Mesothelial cell of epicardium (in vitro differentiated cells): ENCODE measurements at regions not wholly inside any gene's neighbourhood (a gene's known extent, or its start where the extent isn't known, plus 50 kb on each side); places are given as distances from the start of the nearest gene placed in this dataset.

ENCODE experiments used
- DNase-seq, 2 experiments: peaks; one replicate each; pipeline ENCODE4 v3.0.0; 2021; ENCODE audit warnings: low spot score in 2 of 2; ENCODE audit not compliant: unreplicated experiment in 2 of 2
- H3K27ac Mint-ChIP-seq: 2 replicates; pipeline ENCODE4 v1.8.0; 2021; ENCODE audit warnings: mixed read lengths
- H3K27me3 Mint-ChIP-seq: 2 replicates; pipeline ENCODE4 v1.8.0; 2021; ENCODE audit warnings: low read depth, mixed read lengths
- H3K36me3 Mint-ChIP-seq: 2 replicates; pipeline ENCODE4 v1.8.0; 2021; ENCODE audit warnings: mixed read lengths
- H3K4me1 Mint-ChIP-seq: 2 replicates; pipeline ENCODE4 v1.8.0; 2021; ENCODE audit warnings: mixed read lengths
- H3K4me3 Mint-ChIP-seq: 2 replicates; pipeline ENCODE4 v1.8.0; 2021; ENCODE audit warnings: mild to moderate bottlenecking, moderate library complexity, mixed read lengths
- H3K9me3 Mint-ChIP-seq: 2 replicates; pipeline ENCODE4 v1.8.0; 2021; ENCODE audit warnings: mixed read lengths
- TF ChIP-seq, protein P1 (sequence below): fragments of 200-600 bp; sonication (generic); IDR thresholded peaks from one replicate; pipeline ENCODE4 v1.5.0; 2021; ENCODE audit warnings: antibody characterized with exemption; ENCODE audit not compliant: unreplicated experiment

DNA sequence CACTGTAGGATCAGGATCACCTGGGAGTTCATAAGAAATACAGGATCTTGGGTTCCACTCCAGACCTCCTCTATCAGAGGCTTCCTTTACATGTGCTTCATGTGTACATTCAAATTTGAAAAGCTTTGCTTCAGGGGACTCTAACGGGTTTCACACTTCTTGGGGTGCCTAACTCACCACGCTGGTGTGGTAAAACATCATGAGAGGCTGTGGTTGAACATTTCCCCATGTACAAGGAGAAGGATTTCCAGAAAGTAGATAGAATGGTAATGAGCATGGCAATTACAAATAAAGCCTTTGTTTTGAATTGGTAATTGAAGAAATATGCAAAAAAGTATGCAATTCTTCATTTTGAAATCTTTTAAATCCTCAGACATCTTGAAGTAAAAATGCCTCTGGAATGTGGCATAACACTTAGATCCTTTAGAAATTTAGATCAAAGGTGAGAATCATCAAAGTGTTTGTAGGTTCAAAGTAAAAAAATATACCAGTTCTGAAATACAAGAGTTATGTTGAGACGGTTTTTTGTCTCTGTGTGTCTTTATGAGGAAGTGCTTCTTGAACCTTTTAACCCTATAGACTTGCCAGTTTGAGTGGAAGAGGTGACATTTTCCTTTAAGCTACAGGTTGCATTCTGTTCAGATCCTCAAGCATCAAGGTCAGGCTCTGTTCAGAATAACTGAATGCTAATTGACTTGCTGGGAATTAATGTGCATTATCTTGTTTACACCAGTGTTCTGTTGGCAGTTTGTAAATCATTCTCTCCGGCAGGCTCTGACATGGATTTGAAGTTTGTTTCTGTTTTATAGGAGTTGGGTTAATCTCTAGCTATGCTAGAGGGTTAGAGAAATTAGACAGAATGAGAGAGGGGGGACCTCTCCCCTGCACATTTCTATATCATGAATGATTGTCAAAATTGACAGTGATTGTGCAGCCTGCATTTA, 415.3 kb downstream of the MAN2A1 start:
- Mint-ChIP-seq H3K9me3 (no peaks in the 10 kb centered on the region), H3K4me1 (peaks cover 29% of the 10 kb centered on the region), H3K27ac (no peak overlapping the region), H3K4me3 (no peak overlapping the region), H3K27me3 (peaks cover 17% of the 10 kb centered on the region), H3K36me3 (no peaks in the 10 kb centered on the region)
- TF ChIP-seq, protein P1, sequence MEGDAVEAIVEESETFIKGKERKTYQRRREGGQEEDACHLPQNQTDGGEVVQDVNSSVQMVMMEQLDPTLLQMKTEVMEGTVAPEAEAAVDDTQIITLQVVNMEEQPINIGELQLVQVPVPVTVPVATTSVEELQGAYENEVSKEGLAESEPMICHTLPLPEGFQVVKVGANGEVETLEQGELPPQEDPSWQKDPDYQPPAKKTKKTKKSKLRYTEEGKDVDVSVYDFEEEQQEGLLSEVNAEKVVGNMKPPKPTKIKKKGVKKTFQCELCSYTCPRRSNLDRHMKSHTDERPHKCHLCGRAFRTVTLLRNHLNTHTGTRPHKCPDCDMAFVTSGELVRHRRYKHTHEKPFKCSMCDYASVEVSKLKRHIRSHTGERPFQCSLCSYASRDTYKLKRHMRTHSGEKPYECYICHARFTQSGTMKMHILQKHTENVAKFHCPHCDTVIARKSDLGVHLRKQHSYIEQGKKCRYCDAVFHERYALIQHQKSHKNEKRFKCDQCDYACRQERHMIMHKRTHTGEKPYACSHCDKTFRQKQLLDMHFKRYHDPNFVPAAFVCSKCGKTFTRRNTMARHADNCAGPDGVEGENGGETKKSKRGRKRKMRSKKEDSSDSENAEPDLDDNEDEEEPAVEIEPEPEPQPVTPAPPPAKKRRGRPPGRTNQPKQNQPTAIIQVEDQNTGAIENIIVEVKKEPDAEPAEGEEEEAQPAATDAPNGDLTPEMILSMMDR, result no peak
- no peak for DNase-seq

DNA sequence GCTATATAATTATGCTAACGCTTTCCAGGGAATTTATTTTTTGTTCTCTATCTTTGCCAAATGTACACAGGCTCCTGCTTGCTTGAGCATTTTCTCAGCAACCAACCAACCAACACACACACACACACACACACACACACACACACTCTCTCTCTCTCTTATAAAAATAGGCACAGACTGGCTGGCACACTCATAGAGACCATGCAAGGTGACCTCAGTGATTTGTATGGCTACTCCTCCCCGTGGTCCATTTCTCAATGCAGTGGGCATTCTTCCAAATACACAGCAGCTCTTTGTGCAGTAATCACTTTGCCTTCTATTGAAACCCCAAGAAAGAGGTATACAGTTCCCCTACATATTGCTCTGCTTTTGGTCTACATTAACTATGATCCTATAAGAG, 416.0 kb downstream of the MAN2A1 start:
- H3K4me1 Mint-ChIP-seq, result peaks cover 29% of the 10 kb centered on the region

DNA sequence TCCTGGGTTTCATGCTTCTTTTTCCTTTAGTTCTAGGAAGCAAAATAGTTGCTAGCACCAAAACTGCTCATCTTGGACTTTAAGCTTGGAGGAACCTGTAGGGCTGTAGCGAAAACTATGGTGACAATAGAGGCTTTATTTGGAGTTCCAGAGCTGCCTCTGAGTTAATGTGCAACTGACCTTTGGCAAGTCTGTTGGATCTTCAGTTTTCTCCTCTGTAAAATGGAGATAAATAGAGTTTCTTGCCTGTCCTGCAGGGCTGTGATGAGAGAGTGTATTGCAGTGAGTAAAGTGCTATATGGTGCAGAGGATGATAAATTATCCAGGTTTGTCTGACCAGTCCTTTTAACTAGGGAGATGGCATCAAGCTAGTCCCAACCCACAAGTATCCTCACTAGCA, 417.0 kb downstream of the MAN2A1 start:
- peaks cover 29% of the 10 kb centered on the region for H3K4me1 Mint-ChIP-seq
- no peaks in the 10 kb centered on the region for H3K36me3 Mint-ChIP-seq
- H3K4me3 Mint-ChIP-seq, result no peak overlapping the region
- H3K27me3 Mint-ChIP-seq, result peaks cover 17% of the 10 kb centered on the region
- no peak for DNase-seq
- no peaks in the 10 kb centered on the region for H3K9me3 Mint-ChIP-seq
- TF ChIP-seq, protein P1, result no peak
- no peak overlapping the region for H3K27ac Mint-ChIP-seq

More for the DNA sequence above, 416.0 kb downstream of the MAN2A1 start:
- H3K4me3 Mint-ChIP-seq, result no peak overlapping the region
- no peaks in the 10 kb centered on the region for H3K9me3 Mint-ChIP-seq
- no peak overlapping the region for H3K27ac Mint-ChIP-seq
- DNase-seq, result no peak
- TF ChIP-seq, protein P1, result no peak
- no peaks in the 10 kb centered on the region for H3K36me3 Mint-ChIP-seq
- H3K27me3 Mint-ChIP-seq, result peaks cover 17% of the 10 kb centered on the region

DNA sequence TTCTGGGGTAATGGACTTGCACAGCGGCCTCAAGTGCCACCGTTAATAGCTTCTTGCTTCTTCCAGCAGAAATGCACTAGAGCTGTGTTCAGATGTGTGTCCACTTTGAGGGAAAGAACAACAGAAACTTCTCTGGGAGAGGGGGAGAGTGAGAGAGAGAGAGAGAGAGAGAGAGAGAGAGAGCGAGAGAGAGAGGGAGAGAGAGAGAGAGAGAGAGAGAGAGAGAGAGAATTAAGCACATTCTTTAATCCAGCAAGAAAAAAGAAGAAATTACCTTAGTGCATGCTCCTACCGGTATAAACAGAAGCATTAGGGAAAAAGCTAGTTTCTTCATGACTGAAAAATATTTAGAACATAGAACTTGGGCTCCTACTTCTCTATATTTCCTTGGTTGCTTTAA, 418.8 kb downstream of the MAN2A1 start:
- Mint-ChIP-seq H3K9me3 (no peaks in the 10 kb centered on the region), H3K36me3 (no peaks in the 10 kb centered on the region), H3K4me1 (peaks cover 27% of the 10 kb centered on the region), H3K27ac (no peak overlapping the region), H3K4me3 (no peak overlapping the region), H3K27me3 (peaks cover 12% of the 10 kb centered on the region)
- no peak for DNase-seq
- TF ChIP-seq, protein P1, result no peak

DNA sequence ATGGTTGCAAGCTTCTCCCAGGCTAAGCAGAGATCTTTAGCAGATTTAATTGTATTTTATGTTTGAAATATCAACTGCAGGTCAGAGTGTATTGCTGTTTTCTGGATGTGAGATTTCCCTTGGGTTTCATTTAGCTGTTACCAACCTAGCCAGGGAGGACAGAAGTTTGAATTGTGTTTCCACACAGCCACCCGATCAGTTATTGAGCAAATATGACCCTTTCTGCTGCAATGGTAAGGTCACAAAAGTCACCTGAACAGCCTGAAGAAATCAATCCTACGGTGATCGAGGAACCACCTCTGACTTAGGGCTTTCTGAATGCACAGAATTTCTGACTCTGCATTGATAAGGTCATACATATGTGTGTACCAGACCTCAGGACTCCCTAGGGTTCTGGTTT, 419.9 kb downstream of the MAN2A1 start:
- Mint-ChIP-seq H3K4me1 (peaks cover 18% of the 10 kb centered on the region), H3K4me3 (no peak overlapping the region), H3K36me3 (no peaks in the 10 kb centered on the region), H3K9me3 (no peaks in the 10 kb centered on the region), H3K27me3 (peaks cover 10% of the 10 kb centered on the region), H3K27ac (no peak overlapping the region)
- no peak for DNase-seq
- TF ChIP-seq, protein P1, result no peak
